Stimulated activated naive CD8-positive, alpha-beta T cell treated with anti-CD3 and anti-CD28 coated beads, Interleukin-15, Interleukin-2, amounts not matched to agents 100 U/mL and 50 U/mL, for 24 hours (primary cell): ENCODE measurements at regions not wholly inside any gene's neighbourhood (a gene's known extent, or its start where the extent isn't known, plus 50 kb on each side); places are given as distances from the start of the nearest gene placed in this dataset.

Experiments used
- ATAC-seq: fragments of 150-1000 bp; cut with Tn5 transposase; one replicate; pipeline ENCODE4 v1.10.0; 2021
- DNase-seq: peaks from one replicate; pipeline ENCODE4 v3.0.0; 2021

DNA sequence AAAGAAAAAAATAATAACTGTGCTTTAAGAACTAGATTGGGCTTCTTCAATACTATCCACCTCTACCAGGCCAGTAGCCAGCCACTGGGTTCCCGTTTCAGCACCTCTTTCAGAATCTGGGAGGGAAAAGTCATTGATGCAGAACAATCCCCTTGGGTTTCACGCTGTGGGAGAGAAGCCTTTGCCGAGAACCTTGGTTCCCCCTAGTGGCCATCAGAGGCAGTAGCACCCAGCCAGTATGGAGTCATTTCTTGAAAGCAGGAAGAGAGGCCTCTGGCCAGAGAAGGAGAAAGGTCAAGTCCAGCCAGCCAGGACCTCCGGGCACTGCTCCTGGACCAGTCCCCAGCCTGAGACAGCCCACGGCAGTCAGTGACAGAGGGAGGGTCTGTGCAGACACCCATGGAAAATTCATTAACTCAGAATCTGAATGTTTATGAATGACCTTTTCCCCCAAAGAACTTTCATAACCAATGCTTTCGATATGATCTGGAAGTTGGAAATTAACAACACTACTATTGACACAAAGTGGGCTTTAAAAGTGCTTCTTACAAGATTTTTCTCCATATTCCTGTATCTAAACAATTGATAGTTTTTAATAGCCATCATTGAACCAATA is 51.2 kb upstream of the CDH5 start:
- ATAC-seq (peak; percentile 79), DNase-seq (peak; percentile 50)

DNA sequence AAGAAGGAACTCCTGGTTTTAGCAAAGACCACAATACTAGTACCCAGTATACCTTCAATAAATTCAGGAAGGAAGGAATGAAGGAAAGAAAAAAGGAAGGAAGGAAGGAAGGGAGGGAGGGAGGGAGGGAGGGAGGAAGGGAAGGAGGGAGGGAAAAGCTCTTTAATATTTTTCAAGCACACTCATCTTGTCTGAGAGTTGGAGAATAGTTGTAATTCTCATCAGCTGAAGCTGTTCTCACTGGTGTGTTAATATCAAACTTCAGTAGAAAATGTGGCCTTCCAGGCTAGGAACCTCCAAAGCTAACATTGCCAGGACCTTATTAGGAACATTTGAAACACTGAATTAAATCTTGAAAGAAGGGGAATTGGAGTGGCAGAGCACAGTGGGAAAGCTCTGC is 55.2 kb upstream of the CDH5 start:
- ATAC-seq = no peak
- DNase-seq = no peak

DNA sequence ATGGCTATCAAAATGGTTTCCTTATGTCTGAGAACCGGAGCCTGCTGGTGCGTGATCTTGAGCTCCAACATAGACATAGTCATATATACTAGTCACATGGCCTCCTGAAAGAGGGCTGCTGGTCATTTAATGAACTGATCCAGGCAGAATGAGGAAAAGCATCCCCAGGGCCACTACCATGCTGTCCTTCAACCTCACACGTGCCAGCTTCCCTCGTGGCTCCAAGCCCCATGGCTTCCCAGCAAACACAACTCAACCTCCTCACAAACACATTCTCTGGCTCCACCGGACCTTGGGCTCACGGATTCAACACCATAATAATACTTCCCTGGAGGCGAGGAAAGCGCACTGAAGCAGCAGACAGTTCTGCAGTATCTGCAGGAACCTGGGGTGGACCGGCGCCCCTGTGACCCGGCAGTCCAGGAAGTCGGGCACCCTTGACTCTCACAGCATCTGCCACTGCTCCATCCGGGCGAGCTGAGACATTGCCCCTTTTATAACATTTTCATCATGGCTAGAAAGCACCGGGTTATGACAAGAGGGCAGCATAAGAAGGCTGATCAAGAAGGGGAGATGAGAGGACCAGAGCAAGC is 57.2 kb upstream of the CDH5 start:
- ATAC-seq = no peak
- no peak for DNase-seq

- no peak for ATAC-seq
- no peak for DNase-seq
Measured at GRCh38 chr16:66308096-66308495, 58.4 kb upstream of the CDH5 start.

DNA sequence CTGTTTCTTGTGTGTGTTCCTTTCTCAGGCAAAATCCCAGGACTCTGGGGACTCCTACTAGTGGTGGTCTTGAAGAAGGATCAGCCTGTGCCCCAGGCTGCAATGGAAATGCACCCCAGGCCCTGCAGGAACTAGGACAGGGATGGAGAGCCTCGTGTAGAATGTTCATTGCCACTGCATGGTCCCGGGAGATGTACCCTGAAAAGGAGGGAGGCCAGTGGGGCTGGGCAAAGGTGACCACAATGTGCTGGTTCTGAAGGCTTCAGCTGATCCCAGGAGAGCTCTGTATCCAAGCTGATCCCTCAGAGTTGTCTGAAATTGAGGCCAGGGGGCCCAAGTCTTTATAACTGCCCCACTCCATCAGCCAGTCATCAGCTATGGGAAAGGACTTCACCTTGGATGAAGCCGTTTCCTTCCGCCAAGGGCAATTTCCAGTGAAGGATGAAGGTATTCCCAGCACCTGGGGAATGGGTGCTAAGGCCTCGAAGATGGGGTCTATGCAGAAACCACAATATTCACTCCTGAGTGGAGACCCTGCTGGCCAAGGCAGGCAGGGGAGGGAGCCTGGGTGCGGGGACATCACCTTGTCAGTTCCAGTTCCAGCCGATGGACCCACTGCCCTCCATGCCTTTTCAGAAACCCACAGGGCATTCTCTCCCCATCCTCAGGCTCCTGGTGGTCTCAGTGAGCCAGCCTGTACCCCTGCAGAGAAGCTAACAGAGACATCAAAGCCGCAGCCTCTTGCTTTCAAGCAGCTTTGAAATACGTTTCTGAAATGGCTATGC is 59.9 kb upstream of the CDH5 start:
- ATAC-seq (no peak), DNase-seq (no peak)

DNA sequence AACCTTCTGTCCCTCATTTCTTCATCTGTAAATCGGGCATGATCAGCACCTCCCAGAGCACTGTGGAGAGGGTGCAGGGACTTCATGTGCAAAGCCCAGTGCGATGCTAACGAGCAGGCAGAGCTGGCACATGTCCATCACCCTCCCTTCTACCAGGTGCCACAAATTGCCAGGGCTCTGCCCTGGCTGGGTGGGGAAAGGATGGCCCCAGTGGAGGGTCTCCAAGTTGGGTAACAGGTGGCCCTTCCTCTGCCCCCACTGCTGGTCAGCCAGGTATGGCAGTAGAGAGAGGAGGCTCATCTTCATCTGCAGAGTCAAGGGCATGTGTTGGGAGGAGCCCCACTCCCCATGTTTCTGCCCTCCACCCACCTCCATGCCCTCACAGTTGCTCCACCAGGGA is 61.5 kb upstream of the CDH5 start:
- DNase-seq (no peak), ATAC-seq (no peak)

- ATAC-seq (no peak), DNase-seq (no peak)
Measured at GRCh38 chr16:66304151-66304550, 62.3 kb upstream of the CDH5 start.

DNA sequence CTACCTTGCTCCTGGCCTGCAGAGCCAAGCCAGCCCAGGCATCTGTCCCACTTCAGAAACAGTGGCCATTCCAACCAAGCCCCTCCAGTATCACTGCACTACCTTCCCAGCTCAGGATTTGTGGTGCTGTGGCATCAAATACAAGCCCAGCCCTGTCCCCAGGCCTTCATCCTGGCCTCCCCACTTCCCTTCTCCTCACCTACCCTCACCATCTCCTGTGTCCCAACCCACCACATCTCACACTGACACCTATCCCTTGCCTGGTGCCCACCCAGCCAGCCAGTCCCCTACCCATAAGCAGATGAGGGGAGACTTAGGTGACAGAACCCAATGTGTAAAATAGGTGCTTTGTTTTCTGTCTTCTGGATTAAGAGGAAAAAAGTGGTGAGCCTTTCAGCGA is 66.0 kb upstream of the CDH5 start:
- ATAC-seq = no peak
- DNase-seq = no peak

DNA sequence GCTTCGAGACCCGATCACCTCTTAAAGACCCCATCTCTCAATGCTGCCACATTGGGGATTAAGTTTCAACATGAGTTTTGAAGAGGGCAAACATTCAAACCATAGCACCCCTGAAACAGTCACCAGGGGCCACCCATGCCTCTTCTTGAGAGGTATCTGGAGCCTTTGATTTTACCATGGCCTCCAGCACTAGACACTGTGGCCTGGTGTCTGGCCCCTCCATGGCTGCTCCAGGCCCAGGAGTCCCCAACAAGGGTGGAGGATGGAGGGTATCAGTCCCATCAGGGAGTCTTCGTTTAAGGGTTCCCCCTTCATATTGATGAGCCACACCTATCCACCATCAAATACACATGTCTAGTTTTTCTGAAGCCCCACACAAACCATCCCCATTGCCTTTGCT is 66.5 kb upstream of the CDH5 start:
- ATAC-seq (no peak), DNase-seq (no peak)

DNA sequence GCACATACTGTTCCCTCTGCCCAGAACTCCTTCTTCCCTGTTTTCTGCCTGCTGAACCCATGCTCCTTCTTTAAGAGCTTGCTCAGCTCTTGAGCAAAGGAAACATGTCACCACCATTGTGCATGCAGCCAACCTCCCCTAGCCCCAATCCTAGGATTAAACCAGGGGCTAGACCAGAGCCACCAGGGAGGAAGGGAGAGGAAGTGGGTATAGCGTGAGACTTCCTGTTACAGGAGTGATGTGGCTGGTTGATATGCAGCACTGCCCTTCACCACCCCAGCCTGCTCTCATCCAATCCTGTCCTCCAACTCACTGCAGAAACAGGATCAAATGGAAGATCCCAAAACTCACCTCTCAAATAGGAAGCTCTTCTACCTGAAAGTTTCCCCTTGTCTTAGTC is 67.1 kb upstream of the CDH5 start:
- no peak for ATAC-seq
- no peak for DNase-seq

DNA sequence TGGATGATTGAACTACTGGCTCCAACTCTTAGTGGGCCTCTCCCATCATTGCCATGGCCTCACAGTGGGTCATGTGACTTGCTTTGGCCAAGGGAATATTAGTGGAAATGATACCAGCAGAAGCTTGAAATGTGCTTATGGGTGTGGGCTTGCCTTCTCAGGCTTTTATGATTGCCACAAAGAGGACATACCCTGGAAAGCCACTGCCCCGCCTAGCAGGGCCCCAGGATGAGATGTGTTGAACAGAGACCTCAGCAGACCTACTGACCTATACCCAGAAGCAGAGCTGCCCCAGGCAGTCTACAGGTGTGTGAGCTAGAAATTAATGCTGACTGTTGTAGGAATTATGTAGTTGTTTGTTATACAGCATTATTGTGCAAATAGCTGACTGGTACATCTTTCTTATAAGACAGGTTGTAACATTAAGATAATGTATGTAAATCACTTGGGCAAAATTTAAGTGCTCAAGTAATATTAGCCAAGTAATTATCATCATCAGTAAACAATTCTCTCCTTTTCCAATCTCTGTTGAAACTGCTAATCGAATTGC is 67.8 kb upstream of the CDH5 start:
- DNase-seq (no peak), ATAC-seq (no peak)

DNA sequence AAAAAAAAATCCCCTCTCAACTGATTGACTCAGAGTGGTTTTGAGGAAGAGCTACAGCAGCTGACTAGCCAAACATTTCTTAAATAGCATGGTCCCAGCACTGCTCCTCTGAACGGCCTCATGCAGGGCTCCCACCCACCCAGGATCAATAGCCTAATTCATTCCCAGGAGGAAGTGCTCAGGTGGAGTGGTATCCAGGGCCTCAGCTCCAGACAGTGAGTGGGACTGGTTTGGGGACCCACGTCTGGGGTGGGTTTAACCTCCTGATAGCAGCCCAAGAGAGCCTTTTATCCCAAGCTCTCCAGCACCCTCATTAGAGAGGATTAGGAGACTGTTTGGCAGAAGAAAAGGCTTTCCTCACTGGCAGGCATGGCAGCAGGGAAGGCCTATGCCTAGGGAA is 68.5 kb upstream of the CDH5 start:
- ATAC-seq = no peak

DNA sequence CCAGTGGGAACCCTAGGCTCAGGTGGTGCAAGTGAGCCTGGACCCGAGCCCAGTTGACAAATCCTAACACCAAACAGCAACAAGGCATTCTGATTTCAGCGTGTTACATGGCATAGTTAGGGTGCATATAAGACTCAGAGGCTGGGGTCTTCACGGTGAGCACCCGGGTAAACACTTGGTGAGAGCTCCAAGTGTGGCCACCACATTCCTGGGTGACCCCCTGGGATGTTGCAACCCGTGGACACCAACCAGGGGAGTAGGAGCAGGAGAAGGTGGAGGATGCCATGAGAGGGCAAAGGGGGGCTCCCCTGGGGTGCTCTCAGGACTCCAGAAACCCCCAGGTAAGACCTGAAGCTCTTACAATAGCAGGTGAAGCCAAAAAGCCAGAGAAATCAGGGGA is 69.9 kb upstream of the CDH5 start:
- no peak for DNase-seq
- ATAC-seq = no peak

More for the DNA sequence above, 68.5 kb upstream of the CDH5 start:
- DNase-seq = no peak

- no peak for ATAC-seq
- DNase-seq = no peak
Measured at GRCh38 chr16:66295761-66296546, 70.5 kb upstream of the CDH5 start.

DNA sequence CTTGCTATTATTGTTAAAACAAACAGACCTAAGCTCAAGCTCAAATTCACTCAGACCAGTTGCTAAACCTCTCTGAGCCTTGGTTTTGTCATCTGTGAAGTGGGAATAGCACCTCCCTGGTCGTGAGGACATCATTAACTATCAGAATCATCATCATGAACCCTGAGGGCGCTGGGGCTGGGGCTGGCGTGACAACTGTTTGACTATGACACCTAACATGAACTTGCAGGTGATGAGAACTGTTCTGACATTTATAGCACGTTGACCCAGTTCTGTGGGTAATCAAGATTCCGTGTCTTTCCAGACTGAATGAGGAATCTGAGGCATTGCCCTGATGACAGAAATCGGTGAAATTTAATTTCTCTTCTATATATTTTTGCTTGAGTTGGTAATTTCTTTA is 71.3 kb upstream of the CDH5 start:
- DNase-seq (no peak), ATAC-seq (no peak)

- ATAC-seq (no peak), DNase-seq (no peak)
Measured at GRCh38 chr16:66294507-66294906, 72.0 kb upstream of the CDH5 start.

GRCh38 chr16:66293932-66294331 is 72.6 kb upstream of the CDH5 start:
- no peak for ATAC-seq
- no peak for DNase-seq

DNA sequence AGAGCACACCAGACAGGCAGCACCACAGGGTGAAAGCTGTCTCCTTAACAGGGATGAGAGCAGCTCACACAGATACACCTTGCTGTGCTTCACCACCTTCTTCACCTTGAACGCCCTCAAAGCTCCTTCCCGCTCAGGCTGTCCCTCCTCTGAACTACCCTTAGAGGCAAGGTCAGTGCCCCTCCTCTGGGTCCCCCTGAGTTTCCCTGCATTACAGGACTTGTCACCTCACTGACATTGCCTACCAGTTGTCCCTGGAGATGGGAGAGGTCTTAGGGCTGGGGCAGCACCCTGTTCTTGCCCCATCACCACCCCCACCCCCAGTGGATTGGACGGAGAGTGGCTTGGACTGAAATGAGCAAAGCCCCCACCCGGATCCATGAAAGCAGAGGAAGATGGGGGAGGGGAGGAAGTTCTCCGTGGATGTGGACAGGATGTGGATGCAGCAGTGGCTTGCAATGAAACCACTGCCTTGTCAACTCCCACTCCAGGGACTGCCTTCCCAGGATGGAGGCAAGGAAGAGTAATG is 73.2 kb upstream of the CDH5 start:
- ATAC-seq = no peak
- no peak for DNase-seq

- DNase-seq = no peak
- ATAC-seq = no peak
Measured at GRCh38 chr16:66292241-66292935, 74.1 kb upstream of the CDH5 start.

DNA sequence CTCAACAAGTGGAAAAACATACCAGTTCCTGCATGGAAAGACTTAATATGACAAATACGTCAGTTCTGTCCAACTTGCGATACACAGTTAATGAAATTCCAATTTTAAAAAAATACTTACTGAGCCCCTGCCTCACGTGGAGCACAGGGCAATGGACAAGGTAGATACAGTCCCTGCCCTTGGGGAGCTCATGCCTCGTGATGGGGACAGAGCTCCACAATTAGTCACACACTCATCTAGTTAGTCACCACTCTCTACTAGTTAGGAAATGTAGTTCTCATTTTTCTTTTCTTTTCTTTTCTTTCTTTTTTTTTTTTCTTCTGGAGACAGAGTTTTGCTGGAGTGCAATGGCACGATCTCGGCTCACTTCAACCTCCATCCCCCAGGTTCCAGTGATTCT is 74.7 kb upstream of the CDH5 start:
- ATAC-seq = no peak
- DNase-seq = no peak

- no peak for DNase-seq
- no peak for ATAC-seq
Measured at GRCh38 chr16:66290431-66290830, 76.1 kb upstream of the CDH5 start.

GRCh38 chr16:66289986-66290385 is 76.5 kb upstream of the CDH5 start:
- DNase-seq = no peak
- ATAC-seq = no peak
